ENCODE measurements at regions not wholly inside any gene's neighbourhood (a gene's known extent, or its start where the extent isn't known, plus 50 kb on each side); places are given as distances from the start of the nearest gene placed in this dataset.

DNA sequence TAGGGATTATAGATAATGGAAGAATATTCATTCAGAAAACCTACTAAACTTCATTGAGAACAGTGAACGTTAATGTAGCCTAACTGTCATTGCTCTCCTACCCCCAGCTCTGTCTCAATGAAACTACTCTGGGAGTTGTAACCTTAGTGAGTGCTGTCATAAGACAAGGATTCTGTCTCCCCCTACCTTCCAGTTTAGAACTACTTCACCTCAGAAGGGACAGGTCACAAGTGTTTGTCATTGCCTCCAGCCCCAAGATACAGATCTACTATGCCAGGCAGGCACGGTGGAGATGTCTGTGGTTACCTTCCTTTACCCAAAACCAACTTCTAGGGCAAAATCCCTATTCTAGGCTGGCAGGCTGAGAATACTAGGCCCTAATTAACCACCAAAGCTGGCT is 833.1 kb upstream of the SEL1L start:
- TF ChIP-seq POLR2AphosphoS5 (IDR thresholded peaks at IDR 0.05; ENCODE audit: low read depth, low read length) (no peak), SIN3A (IDR thresholded peaks at IDR 0.05; ENCODE audit: borderline replicate concordance, insufficient read depth, low read length) (no peak), TAF1 (IDR thresholded peaks at IDR 0.05; ENCODE audit: borderline replicate concordance, insufficient read depth, low read length) (no peak), FOXP2 (optimal IDR thresholded peaks at IDR 0.05; ENCODE audit: borderline replicate concordance, extremely low read depth, extremely low read length, insufficient read depth) (no peak)
- TF ChIP-seq, protein P1, sequence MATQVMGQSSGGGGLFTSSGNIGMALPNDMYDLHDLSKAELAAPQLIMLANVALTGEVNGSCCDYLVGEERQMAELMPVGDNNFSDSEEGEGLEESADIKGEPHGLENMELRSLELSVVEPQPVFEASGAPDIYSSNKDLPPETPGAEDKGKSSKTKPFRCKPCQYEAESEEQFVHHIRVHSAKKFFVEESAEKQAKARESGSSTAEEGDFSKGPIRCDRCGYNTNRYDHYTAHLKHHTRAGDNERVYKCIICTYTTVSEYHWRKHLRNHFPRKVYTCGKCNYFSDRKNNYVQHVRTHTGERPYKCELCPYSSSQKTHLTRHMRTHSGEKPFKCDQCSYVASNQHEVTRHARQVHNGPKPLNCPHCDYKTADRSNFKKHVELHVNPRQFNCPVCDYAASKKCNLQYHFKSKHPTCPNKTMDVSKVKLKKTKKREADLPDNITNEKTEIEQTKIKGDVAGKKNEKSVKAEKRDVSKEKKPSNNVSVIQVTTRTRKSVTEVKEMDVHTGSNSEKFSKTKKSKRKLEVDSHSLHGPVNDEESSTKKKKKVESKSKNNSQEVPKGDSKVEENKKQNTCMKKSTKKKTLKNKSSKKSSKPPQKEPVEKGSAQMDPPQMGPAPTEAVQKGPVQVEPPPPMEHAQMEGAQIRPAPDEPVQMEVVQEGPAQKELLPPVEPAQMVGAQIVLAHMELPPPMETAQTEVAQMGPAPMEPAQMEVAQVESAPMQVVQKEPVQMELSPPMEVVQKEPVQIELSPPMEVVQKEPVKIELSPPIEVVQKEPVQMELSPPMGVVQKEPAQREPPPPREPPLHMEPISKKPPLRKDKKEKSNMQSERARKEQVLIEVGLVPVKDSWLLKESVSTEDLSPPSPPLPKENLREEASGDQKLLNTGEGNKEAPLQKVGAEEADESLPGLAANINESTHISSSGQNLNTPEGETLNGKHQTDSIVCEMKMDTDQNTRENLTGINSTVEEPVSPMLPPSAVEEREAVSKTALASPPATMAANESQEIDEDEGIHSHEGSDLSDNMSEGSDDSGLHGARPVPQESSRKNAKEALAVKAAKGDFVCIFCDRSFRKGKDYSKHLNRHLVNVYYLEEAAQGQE (IDR thresholded peaks at IDR 0.05; ENCODE audit: insufficient read depth in 1 of 2, low read depth in 2 of 2, low read length in 2 of 2) = no peak

DNA sequence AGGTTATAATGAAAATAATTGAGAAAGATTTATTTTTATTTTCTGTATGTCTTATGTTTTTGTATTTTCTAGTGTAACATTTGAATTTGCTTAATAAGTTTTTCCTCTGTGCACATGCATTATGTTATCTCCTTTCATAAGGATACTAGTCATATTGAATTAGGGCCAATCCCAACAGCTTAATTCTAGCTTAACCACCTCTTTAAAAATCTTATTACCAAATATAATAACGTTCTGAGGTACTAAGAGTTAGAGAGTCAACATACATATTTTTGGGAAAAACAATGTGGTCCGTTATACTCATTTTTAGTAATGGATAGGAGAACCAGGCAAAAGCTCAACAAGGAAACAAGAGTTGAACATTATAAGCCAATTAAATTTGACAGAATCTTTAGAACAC is 845.6 kb upstream of the SEL1L start:
- no peak for TF ChIP-seq SIN3A (IDR thresholded peaks at IDR 0.05; ENCODE audit: borderline replicate concordance, insufficient read depth, low read length)
- TF ChIP-seq, protein P1 (IDR thresholded peaks at IDR 0.05; ENCODE audit: insufficient read depth in 1 of 2, low read depth in 2 of 2, low read length in 2 of 2) = no peak
- no peak for TF ChIP-seq POLR2AphosphoS5 (IDR thresholded peaks at IDR 0.05; ENCODE audit: low read depth, low read length)
- TF ChIP-seq FOXP2 (optimal IDR thresholded peaks at IDR 0.05; ENCODE audit: borderline replicate concordance, extremely low read depth, extremely low read length, insufficient read depth) = no peak
- TF ChIP-seq TAF1 (IDR thresholded peaks at IDR 0.05; ENCODE audit: borderline replicate concordance, insufficient read depth, low read length) = no peak

DNA sequence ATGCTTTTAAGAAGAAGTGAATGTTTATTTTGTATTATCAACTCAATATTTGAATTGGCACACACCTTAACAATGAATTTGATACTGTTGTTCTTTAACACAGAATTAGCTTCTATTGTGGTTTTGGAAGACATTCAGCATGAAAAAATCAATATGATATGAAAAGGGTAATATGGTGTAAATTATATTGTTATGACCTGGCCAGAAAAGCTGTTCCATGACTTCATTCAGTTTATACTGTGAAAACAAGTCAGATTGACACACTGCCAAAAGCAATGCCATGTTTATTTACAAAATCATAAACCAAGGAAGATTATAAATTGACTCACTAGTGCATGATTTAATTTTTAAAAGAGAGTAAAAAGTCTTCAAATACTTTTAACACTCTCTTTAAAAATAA is 851.4 kb upstream of the SEL1L start:
- TF ChIP-seq SIN3A (IDR thresholded peaks at IDR 0.05; ENCODE audit: borderline replicate concordance, insufficient read depth, low read length) = no peak
- TF ChIP-seq, protein P1 (IDR thresholded peaks at IDR 0.05; ENCODE audit: insufficient read depth in 1 of 2, low read depth in 2 of 2, low read length in 2 of 2) = no peak
- TF ChIP-seq POLR2AphosphoS5 (IDR thresholded peaks at IDR 0.05; ENCODE audit: low read depth, low read length) = no peak; the same call in 1 of the 2 replicates
- no peak for TF ChIP-seq TAF1 (IDR thresholded peaks at IDR 0.05; ENCODE audit: borderline replicate concordance, insufficient read depth, low read length)
- no peak for TF ChIP-seq FOXP2 (optimal IDR thresholded peaks at IDR 0.05; ENCODE audit: borderline replicate concordance, extremely low read depth, extremely low read length, insufficient read depth)

DNA sequence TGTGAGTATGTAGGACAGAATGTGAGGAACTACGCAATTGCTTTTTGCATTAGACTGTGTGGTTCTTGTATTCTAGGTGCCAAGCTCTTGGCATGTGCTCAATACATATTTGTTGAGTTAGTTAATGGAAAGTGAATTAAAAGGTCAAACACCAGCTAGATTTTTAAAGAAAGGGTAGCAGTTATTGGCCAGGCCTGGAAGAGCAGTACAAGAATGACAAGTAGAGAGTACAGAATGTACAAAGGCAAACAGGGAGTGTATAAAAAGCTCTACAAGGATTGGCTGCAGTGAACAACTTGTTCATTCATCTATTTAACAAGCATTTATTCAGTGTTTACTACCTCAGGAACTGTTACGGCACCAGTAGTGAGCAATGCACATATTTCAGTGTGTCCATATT is 854.0 kb upstream of the SEL1L start:
- TF ChIP-seq POLR2AphosphoS5 (IDR thresholded peaks at IDR 0.05; ENCODE audit: low read depth, low read length) = no peak
- TF ChIP-seq SIN3A (IDR thresholded peaks at IDR 0.05; ENCODE audit: borderline replicate concordance, insufficient read depth, low read length) = no peak
- TF ChIP-seq, protein P1 (IDR thresholded peaks at IDR 0.05; ENCODE audit: insufficient read depth in 1 of 2, low read depth in 2 of 2, low read length in 2 of 2) = no peak
- no peak for TF ChIP-seq TAF1 (IDR thresholded peaks at IDR 0.05; ENCODE audit: borderline replicate concordance, insufficient read depth, low read length)
- no peak for TF ChIP-seq FOXP2 (optimal IDR thresholded peaks at IDR 0.05; ENCODE audit: borderline replicate concordance, extremely low read depth, extremely low read length, insufficient read depth)

DNA sequence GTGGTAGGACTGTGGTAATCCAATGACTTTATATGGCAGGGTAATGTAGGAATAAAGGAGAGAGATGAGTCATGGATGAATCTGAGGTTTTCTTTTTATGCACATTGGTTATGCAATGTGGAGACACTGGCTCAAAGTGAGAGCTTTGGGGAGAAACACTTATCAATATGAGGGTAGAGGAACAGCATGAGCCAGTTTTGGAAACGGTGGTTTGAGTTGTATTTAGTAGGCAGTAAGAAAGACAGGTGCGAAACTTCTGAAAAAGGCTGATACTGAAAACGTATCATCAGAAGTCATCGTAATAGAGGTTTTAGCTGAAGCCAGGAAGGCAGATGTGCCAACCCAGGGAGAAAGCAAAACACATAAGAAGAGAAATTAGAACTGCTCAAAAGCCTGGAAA is 854.8 kb upstream of the SEL1L start:
- no peak for TF ChIP-seq TAF1 (IDR thresholded peaks at IDR 0.05; ENCODE audit: borderline replicate concordance, insufficient read depth, low read length)
- no peak for TF ChIP-seq FOXP2 (optimal IDR thresholded peaks at IDR 0.05; ENCODE audit: borderline replicate concordance, extremely low read depth, extremely low read length, insufficient read depth)
- TF ChIP-seq SIN3A (IDR thresholded peaks at IDR 0.05; ENCODE audit: borderline replicate concordance, insufficient read depth, low read length) = no peak
- no peak for TF ChIP-seq POLR2AphosphoS5 (IDR thresholded peaks at IDR 0.05; ENCODE audit: low read depth, low read length)
- TF ChIP-seq, protein P1 (IDR thresholded peaks at IDR 0.05; ENCODE audit: insufficient read depth in 1 of 2, low read depth in 2 of 2, low read length in 2 of 2) = no peak
